GM10266 (cell line): ENCODE measurements at regions not wholly inside any gene's neighbourhood (a gene's known extent, or its start where the extent isn't known, plus 50 kb on each side); places are given as distances from the start of the nearest gene placed in this dataset.
A peak's percentile ranks its signal among the peaks of the same experiment; 100 is the strongest.

Source experiments
- DNase-seq: peaks from one replicate; pipeline ENCODE4 v3.0.0; 2012; ENCODE audit errors: extremely low spot score
- CTCF ChIP-seq: IDR thresholded peaks from 2 replicates; pipeline ENCODE4 v1.5.1; 2012; ENCODE audit warnings: mild to moderate bottlenecking, low read depth; ENCODE audit not compliant: control insufficient read depth, insufficient read depth; ENCODE audit errors: missing control alignments

- TF ChIP-seq CTCF = peak; percentile 2
- DNase-seq = no peak
These were observed 563.1 kb downstream of the TFAP2A start for GRCh38 chr6:9851541-9852380.

GRCh38 chr6:9851006-9851405 is 563.9 kb downstream of the TFAP2A start:
- DNase-seq = no peak
- TF ChIP-seq CTCF = no peak

GRCh38 chr6:9848094-9848493 is 566.8 kb downstream of the TFAP2A start:
- TF ChIP-seq CTCF = no peak
- no peak for DNase-seq

- DNase-seq = no peak
- no peak for TF ChIP-seq CTCF
These were observed 572.8 kb downstream of the TFAP2A start for GRCh38 chr6:9841886-9842725.

- DNase-seq = no peak
- TF ChIP-seq CTCF = no peak
These were observed 580.6 kb downstream of the TFAP2A start for GRCh38 chr6:9834233-9834632.

GRCh38 chr6:9831783-9832182 is 583.1 kb downstream of the TFAP2A start:
- no peak for TF ChIP-seq CTCF
- DNase-seq = no peak

GRCh38 chr6:9830808-9831207 is 584.1 kb downstream of the TFAP2A start:
- no peak for TF ChIP-seq CTCF
- no peak for DNase-seq
